ENCODE measurements at regions not wholly inside any gene's neighbourhood (a gene's known extent, or its start where the extent isn't known, plus 50 kb on each side); places are given as distances from the start of the nearest gene placed in this dataset.

- no peak for DNase-seq (ENCODE audit: low spot score)
Observed at GRCh38 chr3:137061186-137061585, 103.4 kb downstream of the IL20RB start.

GRCh38 chr3:137062250-137062649, 104.5 kb downstream of the IL20RB start:
- DNase-seq (ENCODE audit: low spot score): no peak

GRCh38 chr3:137065381-137065780, 107.6 kb downstream of the IL20RB start:
- no peak for DNase-seq (ENCODE audit: low spot score)

DNA sequence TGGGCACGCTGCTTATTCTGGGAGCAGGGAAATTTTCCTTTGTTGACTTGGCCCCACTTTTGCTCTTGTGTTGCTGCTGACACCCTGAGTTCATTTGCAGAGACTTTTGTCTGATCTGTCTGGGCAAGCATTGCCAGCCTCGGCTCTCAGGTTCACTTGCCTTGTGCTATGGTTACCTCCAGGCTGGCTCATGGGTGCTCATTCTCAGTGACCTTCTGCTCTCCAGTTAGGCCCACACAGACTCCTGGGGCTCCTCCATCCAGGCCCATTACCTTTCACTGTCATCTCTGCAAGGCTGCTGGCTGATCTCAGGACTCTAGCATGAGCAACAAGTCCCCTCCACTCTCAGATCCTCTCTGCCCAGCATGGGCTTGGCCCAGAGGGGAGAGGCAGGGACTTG, 108.3 kb downstream of the IL20RB start:
- DNase-seq (ENCODE audit: low spot score): no peak

- DNase-seq (ENCODE audit: low spot score): no peak
Observed at GRCh38 chr3:137071104-137071503, 113.3 kb downstream of the IL20RB start.

- DNase-seq (ENCODE audit: low spot score): no peak
Observed at GRCh38 chr3:137075020-137075419, 117.2 kb downstream of the IL20RB start.

DNA sequence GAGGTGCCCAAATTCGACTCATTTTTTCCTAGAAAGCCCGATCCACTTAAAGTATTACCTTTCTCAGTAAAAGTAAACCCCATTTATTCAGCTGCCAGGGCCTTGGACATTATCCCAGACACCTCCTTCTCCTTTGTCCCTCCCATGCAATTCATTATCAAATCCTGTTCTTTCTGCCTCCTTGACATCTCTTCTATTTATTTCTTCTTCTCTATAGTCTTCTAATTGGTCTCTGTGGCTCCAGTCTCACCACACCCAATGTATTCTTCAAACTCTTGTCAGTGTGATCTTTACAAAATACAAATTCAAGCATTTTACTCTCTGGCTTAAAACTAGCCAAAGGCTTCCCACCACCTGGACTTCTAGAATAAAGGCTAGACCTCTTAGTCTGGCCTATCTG, 120.3 kb downstream of the IL20RB start:
- DNase-seq (ENCODE audit: low spot score): no peak

DNA sequence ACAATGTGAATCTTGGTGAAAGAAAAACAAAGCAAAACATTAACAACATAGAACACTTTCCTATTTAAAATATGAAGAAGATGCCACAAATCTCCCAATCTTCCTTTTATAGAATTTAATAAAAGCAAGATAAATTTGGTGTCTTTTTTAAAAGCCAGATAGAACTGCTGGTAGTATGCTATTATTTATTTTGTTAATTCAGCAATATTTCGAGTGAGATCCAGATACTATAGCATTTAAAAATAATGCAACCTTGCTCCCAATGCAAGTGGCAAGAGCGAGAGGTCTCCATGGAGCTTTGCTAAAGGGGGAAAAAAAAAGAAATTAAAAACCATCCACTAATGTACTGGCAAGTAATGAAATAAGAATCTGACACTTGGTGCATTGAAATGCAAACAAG, 121.8 kb downstream of the IL20RB start:
- no peak for DNase-seq (ENCODE audit: low spot score)

GRCh38 chr3:137081711-137082110, 123.9 kb downstream of the IL20RB start:
- DNase-seq (ENCODE audit: low spot score): no peak

DNA sequence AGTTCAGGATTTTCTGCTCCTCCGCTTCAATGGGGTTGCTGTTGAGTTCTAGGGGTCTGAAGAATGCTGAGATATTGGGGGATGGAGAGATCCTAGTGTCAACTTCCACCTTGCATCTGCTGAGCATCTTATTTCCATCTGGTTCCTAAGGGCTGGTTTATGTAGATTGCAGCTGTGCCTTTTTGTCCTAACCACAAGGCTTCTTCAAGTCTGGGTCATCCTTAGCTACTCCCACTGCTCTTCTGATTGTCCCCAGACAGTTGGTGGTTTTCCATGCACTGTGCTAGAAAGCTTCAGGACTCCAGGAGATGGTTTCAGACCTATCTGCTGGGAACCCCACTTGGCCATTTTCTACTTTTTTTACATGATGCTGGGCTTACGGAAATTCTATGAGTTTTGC, 125.0 kb downstream of the IL20RB start:
- no peak for DNase-seq (ENCODE audit: low spot score)

- DNase-seq (ENCODE audit: low spot score): no peak
Observed at GRCh38 chr3:137083332-137083731, 125.5 kb downstream of the IL20RB start.

DNA sequence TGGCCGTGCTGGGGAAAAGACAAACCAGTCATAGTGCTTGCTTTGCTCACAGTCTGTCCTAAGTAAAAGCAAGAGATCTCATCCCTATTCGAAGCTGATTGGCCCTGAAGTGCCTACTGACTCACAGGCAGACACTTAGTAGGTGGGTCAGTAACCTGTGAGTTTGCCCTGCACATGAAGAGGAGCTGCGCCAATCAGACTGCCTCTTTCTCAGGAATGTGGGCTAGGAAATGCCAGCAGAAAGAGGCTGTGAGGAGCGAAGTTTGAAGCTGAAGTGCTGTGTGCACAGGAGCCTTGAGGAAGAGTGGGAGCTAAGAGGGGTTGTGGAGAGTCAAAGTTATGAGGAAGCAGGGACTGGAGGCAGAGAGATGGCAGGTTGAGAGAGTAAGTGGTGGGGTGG, 126.8 kb downstream of the IL20RB start:
- DNase-seq (ENCODE audit: low spot score): no peak

DNA sequence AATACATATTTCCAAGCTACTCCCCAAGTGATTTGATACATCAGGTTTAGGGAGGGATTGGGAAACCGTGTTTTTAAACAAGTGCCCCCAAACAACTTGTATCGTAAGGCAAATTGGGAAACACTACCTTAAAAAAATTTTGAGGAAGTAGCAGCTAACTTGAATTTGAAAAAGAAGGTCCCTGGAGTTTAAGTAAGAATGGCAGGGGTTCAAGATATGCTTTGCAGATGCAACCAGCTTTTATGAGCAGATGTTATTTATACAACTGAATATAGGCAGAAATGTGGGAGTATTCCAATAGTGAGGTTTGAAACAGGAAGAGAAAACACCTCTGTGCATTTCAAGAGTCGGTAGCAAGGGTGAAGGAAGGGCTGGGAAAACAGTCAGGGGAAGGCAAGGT, 139.6 kb downstream of the IL20RB start:
- DNase-seq (ENCODE audit: low spot score): no peak

- no peak for DNase-seq (ENCODE audit: low spot score)
Observed at GRCh38 chr3:137097852-137098251, 140.1 kb downstream of the IL20RB start.

GRCh38 chr3:137099364-137100219, 141.8 kb downstream of the IL20RB start:
- DNase-seq (ENCODE audit: low spot score): no peak

GRCh38 chr3:137100326-137100725, 142.5 kb downstream of the IL20RB start:
- DNase-seq (ENCODE audit: low spot score): no peak

DNA sequence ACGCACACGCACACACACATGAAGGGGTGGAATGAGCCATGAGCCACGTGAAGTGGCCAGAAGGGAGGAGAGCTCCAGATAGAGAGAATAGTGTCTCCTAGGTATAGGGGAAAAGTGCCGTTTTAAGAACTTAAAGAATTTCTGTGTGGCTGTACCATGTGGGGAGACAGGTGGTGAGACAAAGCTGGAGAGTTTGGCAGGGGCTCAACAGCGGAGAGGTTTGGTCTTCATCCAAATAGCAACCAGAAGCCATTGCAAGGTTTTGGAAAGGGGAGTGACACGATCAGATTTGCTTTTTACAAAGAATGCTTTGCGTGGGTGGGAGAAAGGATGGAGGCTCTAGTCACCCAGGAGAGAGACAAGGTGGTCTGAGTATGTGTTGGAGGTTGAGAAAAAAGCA, 146.0 kb downstream of the IL20RB start:
- DNase-seq (ENCODE audit: low spot score): no peak

DNA sequence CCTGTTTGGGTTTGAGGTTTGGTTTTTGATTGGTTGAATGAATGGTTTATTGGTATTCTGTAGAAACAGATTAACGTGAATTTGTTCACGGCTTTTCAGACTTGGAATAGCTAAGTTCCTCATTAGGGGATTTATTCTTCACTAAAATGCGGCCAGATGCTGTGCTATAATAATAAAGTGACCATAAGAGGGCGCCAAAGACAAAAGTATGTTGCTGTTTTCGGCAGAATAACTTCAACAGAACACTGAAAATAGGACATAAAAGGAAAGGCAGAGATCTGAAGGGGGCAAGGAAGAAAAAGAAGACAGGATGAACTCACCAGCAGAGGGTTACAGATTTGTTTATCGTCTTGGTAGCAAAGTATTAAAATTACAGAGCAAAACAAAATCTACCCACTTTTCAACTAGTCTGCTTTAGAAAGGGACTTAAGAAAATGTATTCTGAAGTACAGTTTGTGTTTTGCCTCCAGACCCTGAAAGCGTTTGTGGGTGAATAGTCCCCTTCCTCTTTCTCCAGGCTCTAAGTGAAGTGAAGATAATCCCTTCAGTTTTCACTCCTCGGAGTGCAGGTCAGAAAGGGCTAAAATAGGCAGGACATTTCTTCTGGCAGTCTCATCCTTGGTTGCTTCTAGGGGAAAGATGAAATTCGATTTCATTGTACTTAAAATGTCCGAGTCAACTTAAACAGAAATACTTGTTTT, 147.6 kb downstream of the IL20RB start:
- peak; percentile 70 for DNase-seq (ENCODE audit: low spot score)

DNA sequence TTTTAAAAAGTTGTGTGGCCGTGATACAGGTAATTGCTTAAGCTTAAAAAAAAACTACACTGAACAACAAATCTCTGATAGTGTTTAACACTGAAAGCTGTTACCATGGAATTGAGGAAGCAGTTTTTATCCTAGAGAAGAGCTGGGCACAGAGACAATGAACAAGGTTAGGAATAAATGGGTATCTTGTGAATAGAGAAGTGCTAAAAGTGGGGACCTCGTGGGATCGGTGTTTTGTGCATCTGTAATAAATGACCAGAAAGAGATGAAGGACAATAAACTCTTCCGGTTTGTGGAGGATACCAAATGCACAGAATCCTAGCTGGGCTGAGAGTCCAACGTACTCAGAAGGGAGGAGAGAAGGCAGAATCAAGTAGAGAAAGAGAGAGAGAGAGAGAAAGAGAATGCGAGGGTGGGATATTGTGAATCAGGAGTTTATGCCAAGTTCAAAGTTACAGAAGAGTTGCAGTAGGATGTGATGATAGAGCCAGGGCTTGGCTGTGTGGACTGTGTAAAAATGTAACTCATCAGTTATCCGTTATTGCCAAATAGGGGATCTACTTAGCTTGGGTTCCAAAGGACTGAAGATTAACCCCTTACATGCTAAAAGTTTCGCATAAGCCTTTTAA, 148.9 kb downstream of the IL20RB start:
- no peak for DNase-seq (ENCODE audit: low spot score)

DNA sequence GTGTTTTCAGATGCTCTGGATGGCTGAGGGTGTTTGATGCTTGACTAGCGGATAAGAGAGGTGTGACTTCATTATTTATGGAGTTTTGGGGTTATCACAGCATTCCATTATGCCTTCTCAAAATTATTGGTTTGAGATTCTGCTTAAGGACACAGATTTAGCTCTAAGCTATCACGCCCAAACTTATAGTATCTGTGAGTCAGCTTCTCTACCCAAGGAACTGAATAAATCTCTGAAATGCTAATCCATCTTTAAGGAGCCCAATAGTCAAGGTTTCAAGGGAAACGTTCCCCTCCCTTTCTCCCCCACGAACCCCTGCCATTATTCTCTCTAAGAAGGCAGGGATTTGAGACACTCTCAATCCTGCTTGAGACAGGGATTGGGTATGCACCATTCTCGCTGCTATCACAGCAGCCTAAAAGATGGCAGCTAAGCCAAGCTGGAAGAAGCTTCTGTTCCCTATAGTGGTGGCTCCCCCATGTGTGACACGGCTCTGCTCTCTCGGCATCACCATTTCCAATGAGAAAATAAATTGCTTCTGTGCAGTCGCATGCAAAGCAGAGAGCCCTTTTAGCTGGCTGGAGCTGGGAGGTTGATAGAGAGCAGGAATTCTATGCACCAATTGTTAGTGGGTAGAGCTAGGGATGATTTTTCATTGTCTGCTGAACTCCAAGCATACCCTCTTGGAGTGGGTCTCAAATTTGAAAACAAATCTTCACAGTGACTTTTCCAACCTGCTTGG, 151.1 kb downstream of the IL20RB start:
- DNase-seq (ENCODE audit: low spot score): no peak

DNA sequence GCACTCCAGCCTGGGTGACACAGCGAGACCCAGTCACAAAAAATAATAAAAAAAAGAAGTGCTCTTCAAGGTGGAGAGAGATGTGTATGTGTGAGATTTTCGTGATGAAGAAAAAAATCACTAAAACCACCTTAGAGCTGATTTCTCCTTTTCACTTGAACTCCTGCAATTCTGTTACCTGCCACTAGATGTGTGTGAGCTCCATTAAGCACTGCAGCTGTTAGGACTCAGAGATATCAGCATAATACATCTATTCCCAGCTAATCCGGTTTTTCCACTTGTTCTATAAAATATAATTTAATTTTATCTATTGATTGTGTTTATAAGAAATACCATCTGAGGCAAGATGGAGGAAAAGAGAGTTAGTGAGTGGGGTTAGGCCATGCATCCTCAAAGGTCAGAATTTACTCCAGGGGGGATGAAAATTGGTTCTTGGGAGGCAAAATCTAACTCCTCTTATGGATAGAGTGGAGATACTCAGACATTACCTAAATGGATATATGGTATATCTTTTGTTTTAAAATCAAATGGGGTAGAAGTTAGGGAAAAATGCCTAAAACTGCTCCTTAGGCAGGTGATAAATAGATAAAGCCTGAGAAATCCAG, 152.7 kb downstream of the IL20RB start:
- DNase-seq (ENCODE audit: low spot score): peak; percentile 58

- DNase-seq (ENCODE audit: low spot score): no peak
Observed at GRCh38 chr3:137111497-137111896, 153.7 kb downstream of the IL20RB start.

Measured in H4 (cell line).